ENCODE measurements at regions not wholly inside any gene's neighbourhood (a gene's known extent, or its start where the extent isn't known, plus 50 kb on each side); places are given as distances from the start of the nearest gene placed in this dataset.

DNA sequence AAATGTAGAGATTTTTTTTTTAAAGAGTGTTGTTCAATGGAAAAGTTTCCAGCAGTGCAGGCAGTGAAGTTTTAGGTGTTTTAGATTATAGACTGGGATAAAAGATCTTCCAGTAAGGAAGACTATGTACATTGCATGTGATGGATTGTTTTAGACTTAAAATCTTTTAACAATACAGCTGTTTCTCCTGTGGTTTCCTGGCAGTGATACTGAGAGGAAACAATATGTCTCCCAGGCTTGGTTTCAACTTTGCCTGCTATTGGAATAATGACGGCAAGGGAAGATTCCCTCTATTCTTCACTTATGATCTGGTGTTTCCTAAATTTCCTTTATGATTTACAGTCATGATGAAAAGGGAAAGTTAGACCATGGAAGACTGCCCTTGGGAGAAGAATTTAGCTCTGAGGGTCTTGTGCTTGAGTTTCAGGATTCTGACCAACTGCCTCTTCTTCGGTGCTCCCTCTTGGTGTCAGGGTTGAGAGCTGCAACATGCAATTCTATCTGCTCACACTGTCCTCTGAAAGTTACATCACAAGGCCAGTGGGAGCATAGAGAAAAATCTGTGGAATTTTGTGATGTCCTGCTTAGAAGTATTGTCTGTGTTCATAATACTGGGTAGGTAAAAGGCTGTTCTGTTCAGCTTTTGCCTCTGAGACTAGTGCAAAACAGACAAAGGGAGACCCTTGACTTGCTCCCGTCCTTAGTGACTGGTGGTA, 262.8 kb upstream of the MAN1A1 start:
- intact Hi-C loops (cut with micrococcal nuclease; ENCODE audit: unreplicated experiment) (no loop called here), in situ Hi-C loops (cut with HindIII; ENCODE audit: low pct_unique_long_range_greater_than_20kb, low sequenced_read_pairs) (no loop called here)
- ChIA-PET CTCF (no interaction called here), POLR2A (no interaction called here)
- no peak overlapping the region for H3K4me3 ChIP-seq (ENCODE audit: low read depth in 2 of 2, low read length in 2 of 2)
- TF ChIP-seq TCF7L2 (IDR thresholded peaks at IDR 0.05; ENCODE audit: low read depth, low read length) (no peak), SIN3A (IDR thresholded peaks at IDR 0.05; ENCODE audit: borderline replicate concordance, insufficient read depth, low read depth, low read length) (no peak), POLR2AphosphoS5 (IDR thresholded peaks at IDR 0.05; ENCODE audit: low read depth, low read length) (no peak)
- TF ChIP-seq, protein P1, sequence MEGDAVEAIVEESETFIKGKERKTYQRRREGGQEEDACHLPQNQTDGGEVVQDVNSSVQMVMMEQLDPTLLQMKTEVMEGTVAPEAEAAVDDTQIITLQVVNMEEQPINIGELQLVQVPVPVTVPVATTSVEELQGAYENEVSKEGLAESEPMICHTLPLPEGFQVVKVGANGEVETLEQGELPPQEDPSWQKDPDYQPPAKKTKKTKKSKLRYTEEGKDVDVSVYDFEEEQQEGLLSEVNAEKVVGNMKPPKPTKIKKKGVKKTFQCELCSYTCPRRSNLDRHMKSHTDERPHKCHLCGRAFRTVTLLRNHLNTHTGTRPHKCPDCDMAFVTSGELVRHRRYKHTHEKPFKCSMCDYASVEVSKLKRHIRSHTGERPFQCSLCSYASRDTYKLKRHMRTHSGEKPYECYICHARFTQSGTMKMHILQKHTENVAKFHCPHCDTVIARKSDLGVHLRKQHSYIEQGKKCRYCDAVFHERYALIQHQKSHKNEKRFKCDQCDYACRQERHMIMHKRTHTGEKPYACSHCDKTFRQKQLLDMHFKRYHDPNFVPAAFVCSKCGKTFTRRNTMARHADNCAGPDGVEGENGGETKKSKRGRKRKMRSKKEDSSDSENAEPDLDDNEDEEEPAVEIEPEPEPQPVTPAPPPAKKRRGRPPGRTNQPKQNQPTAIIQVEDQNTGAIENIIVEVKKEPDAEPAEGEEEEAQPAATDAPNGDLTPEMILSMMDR (IDR thresholded peaks at IDR 0.05): no peak
- TF ChIP-seq, protein P2, sequence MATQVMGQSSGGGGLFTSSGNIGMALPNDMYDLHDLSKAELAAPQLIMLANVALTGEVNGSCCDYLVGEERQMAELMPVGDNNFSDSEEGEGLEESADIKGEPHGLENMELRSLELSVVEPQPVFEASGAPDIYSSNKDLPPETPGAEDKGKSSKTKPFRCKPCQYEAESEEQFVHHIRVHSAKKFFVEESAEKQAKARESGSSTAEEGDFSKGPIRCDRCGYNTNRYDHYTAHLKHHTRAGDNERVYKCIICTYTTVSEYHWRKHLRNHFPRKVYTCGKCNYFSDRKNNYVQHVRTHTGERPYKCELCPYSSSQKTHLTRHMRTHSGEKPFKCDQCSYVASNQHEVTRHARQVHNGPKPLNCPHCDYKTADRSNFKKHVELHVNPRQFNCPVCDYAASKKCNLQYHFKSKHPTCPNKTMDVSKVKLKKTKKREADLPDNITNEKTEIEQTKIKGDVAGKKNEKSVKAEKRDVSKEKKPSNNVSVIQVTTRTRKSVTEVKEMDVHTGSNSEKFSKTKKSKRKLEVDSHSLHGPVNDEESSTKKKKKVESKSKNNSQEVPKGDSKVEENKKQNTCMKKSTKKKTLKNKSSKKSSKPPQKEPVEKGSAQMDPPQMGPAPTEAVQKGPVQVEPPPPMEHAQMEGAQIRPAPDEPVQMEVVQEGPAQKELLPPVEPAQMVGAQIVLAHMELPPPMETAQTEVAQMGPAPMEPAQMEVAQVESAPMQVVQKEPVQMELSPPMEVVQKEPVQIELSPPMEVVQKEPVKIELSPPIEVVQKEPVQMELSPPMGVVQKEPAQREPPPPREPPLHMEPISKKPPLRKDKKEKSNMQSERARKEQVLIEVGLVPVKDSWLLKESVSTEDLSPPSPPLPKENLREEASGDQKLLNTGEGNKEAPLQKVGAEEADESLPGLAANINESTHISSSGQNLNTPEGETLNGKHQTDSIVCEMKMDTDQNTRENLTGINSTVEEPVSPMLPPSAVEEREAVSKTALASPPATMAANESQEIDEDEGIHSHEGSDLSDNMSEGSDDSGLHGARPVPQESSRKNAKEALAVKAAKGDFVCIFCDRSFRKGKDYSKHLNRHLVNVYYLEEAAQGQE (IDR thresholded peaks at IDR 0.05; ENCODE audit: insufficient read depth in 1 of 2, low read depth in 2 of 2, low read length in 1 of 2): no peak
- H3K36me3 ChIP-seq (ENCODE audit: control insufficient read depth, insufficient read depth, low read length): no peaks in the 10 kb centered on the region
- H3K27me3 ChIP-seq (ENCODE audit: control insufficient read depth, insufficient read depth, low read length): no peaks in the 10 kb centered on the region
- no peak for DNase-seq (ENCODE audit: low read depth, low spot score)
- no TSS peak for BruUV-seq (replicated peaks)
- ATAC-seq: no peak
- no peaks in the 10 kb centered on the region for H3K4me1 ChIP-seq (ENCODE audit: control insufficient read depth, insufficient read depth, low read length)
- peaks cover 4% of the 10 kb centered on the region; the same call in 1 of the 2 replicates for H3K9me3 ChIP-seq (ENCODE audit: control insufficient read depth, insufficient read depth, low read depth, low read length)
- no peak overlapping the region for H3K27ac ChIP-seq (ENCODE audit: low read length)

DNA sequence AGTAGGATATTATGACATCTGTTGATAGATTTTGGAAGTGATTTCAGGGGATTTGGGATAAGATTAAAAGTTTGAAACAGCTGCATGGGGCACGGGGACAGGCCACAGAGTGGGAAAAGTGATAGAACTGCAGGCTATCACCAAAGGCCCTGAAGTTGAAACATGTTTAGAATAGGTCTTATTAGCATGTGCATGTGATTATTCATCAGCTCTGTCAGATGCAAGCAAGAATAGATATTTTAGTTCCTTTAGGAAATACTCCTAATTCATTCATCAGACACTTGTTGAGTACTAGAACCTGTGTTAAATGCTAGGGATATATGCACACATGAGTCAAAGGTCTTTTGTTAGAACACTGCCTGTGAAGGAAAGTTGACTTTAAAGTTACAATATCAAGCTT, 261.2 kb upstream of the MAN1A1 start:
- Histone ChIP-seq H3K4me1 (ENCODE audit: control insufficient read depth, insufficient read depth, low read length) (no peaks in the 10 kb centered on the region), H3K27me3 (ENCODE audit: control insufficient read depth, insufficient read depth, low read length) (no peaks in the 10 kb centered on the region), H3K36me3 (ENCODE audit: control insufficient read depth, insufficient read depth, low read length) (no peaks in the 10 kb centered on the region), H3K4me3 (ENCODE audit: low read depth in 2 of 2, low read length in 2 of 2) (no peak overlapping the region), H3K9me3 (ENCODE audit: control insufficient read depth, insufficient read depth, low read depth, low read length) (no peaks in the 10 kb centered on the region), H3K27ac (ENCODE audit: low read length) (no peak overlapping the region)
- POLR2A ChIA-PET: no interaction called here
- BruUV-seq (replicated peaks): no TSS peak
- TF ChIP-seq TCF7L2 (IDR thresholded peaks at IDR 0.05; ENCODE audit: low read depth, low read length): no peak
- no peak for TF ChIP-seq POLR2AphosphoS5 (IDR thresholded peaks at IDR 0.05; ENCODE audit: low read depth, low read length)
- TF ChIP-seq, protein P1 (IDR thresholded peaks at IDR 0.05): no peak
- TF ChIP-seq, protein P2 (IDR thresholded peaks at IDR 0.05; ENCODE audit: insufficient read depth in 1 of 2, low read depth in 2 of 2, low read length in 1 of 2): no peak
- no peak for TF ChIP-seq SIN3A (IDR thresholded peaks at IDR 0.05; ENCODE audit: borderline replicate concordance, insufficient read depth, low read depth, low read length)
- in situ Hi-C loops (cut with HindIII; ENCODE audit: low pct_unique_long_range_greater_than_20kb, low sequenced_read_pairs) (no loop called here), intact Hi-C loops (cut with micrococcal nuclease; ENCODE audit: unreplicated experiment) (no loop called here)
- CTCF ChIA-PET: no interaction called here
- DNase-seq (ENCODE audit: low read depth, low spot score): no peak
- no peak for ATAC-seq
